ENCODE measurements at regions not wholly inside any gene's neighbourhood (a gene's known extent, or its start where the extent isn't known, plus 50 kb on each side); places are given as distances from the start of the nearest gene placed in this dataset.

- Mint-ChIP-seq H3K36me3 (ENCODE audit: insufficient read depth in 1 of 3, low read depth in 3 of 3) (no peaks in the 10 kb centered on the region), H3K27ac (no peak overlapping the region), H3K4me3 (no peak overlapping the region), H3K27me3 (ENCODE audit: low read depth) (no peaks in the 10 kb centered on the region), H3K4me1 (peaks cover 0 to 15% of the 10 kb centered on the region in 2 experiments; a peak in 2 of 4 replicates), H3K9me3 (no peaks in the 10 kb centered on the region; a peak in 1 of 5 replicates)
- no peak overlapping the region for H2BK5ac ChIP-seq (ENCODE audit: insufficient read length, low read length)
- H3K4ac ChIP-seq (ENCODE audit: low read depth, low read length) = no peak overlapping the region
- H3K23me2 ChIP-seq (ENCODE audit: insufficient read length, low read depth, low read length, poor library complexity, severe bottlenecking) = no peaks in the 10 kb centered on the region
- no peaks in the 10 kb centered on the region for H3K27me3 ChIP-seq (ENCODE audit: insufficient read depth, low read length)
- H4K91ac ChIP-seq (ENCODE audit: insufficient read length, low read depth, low read length) = no peak overlapping the region
- H4K20me1 ChIP-seq (ENCODE audit: control insufficient read depth, insufficient read depth, insufficient read length) = no peaks in the 10 kb centered on the region
- no peak for DNase-seq
- H2BK20ac ChIP-seq (ENCODE audit: low read depth, low read length, poor library complexity, severe bottlenecking) = no peak overlapping the region
- no peak overlapping the region for H2BK12ac ChIP-seq (ENCODE audit: insufficient read length, low read depth, low read length)
- no peak overlapping the region for H4K8ac ChIP-seq (replicated peaks; ENCODE audit: insufficient read length, low read depth, low read length)
- H2AK5ac ChIP-seq (ENCODE audit: insufficient read length, low read length) = no peak overlapping the region
- no peak overlapping the region for H3K27ac ChIP-seq (ENCODE audit: insufficient read length, low read depth, low read length)
- no peak overlapping the region for H3K56ac ChIP-seq (ENCODE audit: insufficient read length, low read depth, low read length)
- H3K4me2 ChIP-seq (ENCODE audit: insufficient read depth, insufficient read length, low read length) = no peak overlapping the region
- no peak overlapping the region for H2BK120ac ChIP-seq (ENCODE audit: low read depth, low read length, poor library complexity, severe bottlenecking)
- no peak overlapping the region for H4K5ac ChIP-seq (ENCODE audit: insufficient read length, low read depth, low read length)
- H3K79me2 ChIP-seq (ENCODE audit: insufficient read depth, low read length) = no peaks in the 10 kb centered on the region
- H2BK15ac ChIP-seq (ENCODE audit: low read depth, low read length) = no peak overlapping the region
- H3K9ac ChIP-seq (ENCODE audit: extremely low read depth, insufficient read length, low read length) = no peak overlapping the region
- TF ChIP-seq CTCF (conservative IDR thresholded peaks at IDR 0.05) = no peak
- H3T11ph ChIP-seq (ENCODE audit: low read length) = no peak overlapping the region
- H2AFZ ChIP-seq (ENCODE audit: low read length) = no peak overlapping the region
- H3K79me1 ChIP-seq (ENCODE audit: insufficient read depth, low read depth, low read length, poor library complexity, severe bottlenecking) = no peaks in the 10 kb centered on the region
- H3K4me1 ChIP-seq (ENCODE audit: insufficient read depth, low read length) = no peaks in the 10 kb centered on the region; the same call in 1 of the 2 replicates
- no peaks in the 10 kb centered on the region for H3K9me3 ChIP-seq (ENCODE audit: control insufficient read depth, low read depth, low read length)
- H3K23ac ChIP-seq (ENCODE audit: insufficient read length, low read depth, low read length) = no peak overlapping the region
- no peak overlapping the region for H3K14ac ChIP-seq (ENCODE audit: insufficient read depth, low read length)
- no peak overlapping the region for H3K18ac ChIP-seq (ENCODE audit: insufficient read length, low read depth, low read length)
These were observed 226.3 kb downstream of the CDCA7 start for GRCh38 chr2:173580956-173581355.
